Skin epidermis (tissue), 12 donors: ENCODE measurements at regions not wholly inside any gene's neighbourhood (a gene's known extent, or its start where the extent isn't known, plus 50 kb on each side); places are given as distances from the start of the nearest gene placed in this dataset.
A peak's percentile ranks its signal among the peaks of the same experiment; 100 is the strongest.
"Not testable (repeated sequence)": the region's sequence is repeated elsewhere in the genome, so short reads cannot be mapped to it uniquely, and the experiment has no call there.

ENCODE experiments used
- H3K27ac ChIP-seq, 21 experiments: fragments of 200-600 bp; sonication (generic) in 11 of 21; one replicate each; pipeline ENCODE4 v1.5.0; 2020; ENCODE audit warnings: mild to moderate bottlenecking in 3 of 21, inconsistent platforms in 2 of 21, moderate library complexity in 2 of 21
- H3K4me3 ChIP-seq, 7 experiments: fragments of 200-600 bp; sonication (generic) in 2 of 7; one replicate each; pipeline ENCODE4 v1.5.0; 2020; ENCODE audit warnings: inconsistent platforms in 2 of 7, mild to moderate bottlenecking in 2 of 7, moderate library complexity in 1 of 7

GRCh38 chr2:87445613-87446312, 302.1 kb upstream of the PLGLB2 start:
- H3K27ac ChIP-seq: peak overlapping the region in 3 of 21 experiments; percentile 29 to 67 (median 55)

GRCh38 chr2:87446313-87446696, 301.6 kb upstream of the PLGLB2 start:
- H3K4me3 ChIP-seq: not testable (repeated sequence)
- peak overlapping the region in 3 of 21 experiments; percentile 29 to 64 (median 55) for H3K27ac ChIP-seq

More at GRCh38 chr2:87445613-87446312, 302.1 kb upstream of the PLGLB2 start:
- not testable (repeated sequence) for H3K4me3 ChIP-seq

GRCh38 chr2:87449462-87449980, 298.4 kb upstream of the PLGLB2 start:
- H3K27ac ChIP-seq: not testable (repeated sequence)

GRCh38 chr2:87452193-87452592, 295.7 kb upstream of the PLGLB2 start:
- H3K27ac ChIP-seq: peak overlapping the region in 3 of 21 experiments; percentile 8 to 69 (median 31)
- not testable (repeated sequence) for H3K4me3 ChIP-seq

More at GRCh38 chr2:87449462-87449980, 298.4 kb upstream of the PLGLB2 start:
- not testable (repeated sequence) for H3K4me3 ChIP-seq

GRCh38 chr2:87452861-87453260, 295.0 kb upstream of the PLGLB2 start:
- H3K4me3 ChIP-seq: not testable (repeated sequence)
- H3K27ac ChIP-seq: peak overlapping the region in 2 of 21 experiments; percentile 8 to 14

- peak overlapping the region in 10 of 21 experiments; percentile 25 to 81 (median 62) for H3K27ac ChIP-seq
- not testable (repeated sequence) for H3K4me3 ChIP-seq
Observed at GRCh38 chr2:87453965-87454364, 293.9 kb upstream of the PLGLB2 start.

GRCh38 chr2:87454421-87454820, 293.5 kb upstream of the PLGLB2 start:
- not testable (repeated sequence) for H3K4me3 ChIP-seq
- peak overlapping the region in 10 of 21 experiments; percentile 30 to 81 (median 63) for H3K27ac ChIP-seq

GRCh38 chr2:87455209-87455853, 292.6 kb upstream of the PLGLB2 start:
- Histone ChIP-seq H3K27ac (peak overlapping the region in 19 of 21 experiments; percentile 44 to 88 (median 73)), H3K4me3 (peak overlapping the region; percentile 18 to 41 (median 34))

- Histone ChIP-seq H3K27ac (peak overlapping the region in 19 of 21 experiments; percentile 44 to 88 (median 73)), H3K4me3 (peak overlapping the region; percentile 18 to 41 (median 34))
Observed at GRCh38 chr2:87455854-87456249, 292.0 kb upstream of the PLGLB2 start.

GRCh38 chr2:87456477-87457128, 291.3 kb upstream of the PLGLB2 start:
- Histone ChIP-seq H3K4me3 (peak overlapping the region in 5 of 7 experiments; percentile 24 to 41 (median 34)), H3K27ac (peak overlapping the region in 16 of 21 experiments; percentile 37 to 88 (median 72))

- H3K27ac ChIP-seq: peak overlapping the region in 2 of 21 experiments; percentile 85 to 88
- not testable (repeated sequence) for H3K4me3 ChIP-seq
Observed at GRCh38 chr2:87457129-87457499, 290.8 kb upstream of the PLGLB2 start.

- peak overlapping the region in 6 of 21 experiments; percentile 35 to 75 (median 71) for H3K27ac ChIP-seq
- not testable (repeated sequence) for H3K4me3 ChIP-seq
Observed at GRCh38 chr2:87458938-87459337, 288.9 kb upstream of the PLGLB2 start.

- H3K4me3 ChIP-seq, H3K27ac ChIP-seq: not testable (repeated sequence)
Observed at GRCh38 chr2:87460104-87460503, 287.8 kb upstream of the PLGLB2 start.

- not testable (repeated sequence) for H3K4me3 ChIP-seq, H3K27ac ChIP-seq
Observed at GRCh38 chr2:87460662-87461061, 287.2 kb upstream of the PLGLB2 start.

- H3K27ac ChIP-seq, H3K4me3 ChIP-seq: not testable (repeated sequence)
Observed at GRCh38 chr2:87461671-87462070, 286.2 kb upstream of the PLGLB2 start.

GRCh38 chr2:87464219-87464618, 283.7 kb upstream of the PLGLB2 start:
- not testable (repeated sequence) for H3K4me3 ChIP-seq, H3K27ac ChIP-seq

- not testable (repeated sequence) for H3K27ac ChIP-seq, H3K4me3 ChIP-seq
Observed at GRCh38 chr2:87465730-87466129, 282.2 kb upstream of the PLGLB2 start.

- not testable (repeated sequence) for H3K27ac ChIP-seq, H3K4me3 ChIP-seq
Observed at GRCh38 chr2:87466591-87467120, 281.2 kb upstream of the PLGLB2 start.

GRCh38 chr2:87468429-87468981, 279.4 kb upstream of the PLGLB2 start:
- H3K27ac ChIP-seq: peak overlapping the region in 6 of 21 experiments; percentile 4 to 84 (median 60)
- not testable (repeated sequence) for H3K4me3 ChIP-seq
